ENCODE measurements at regions not wholly inside any gene's neighbourhood (a gene's known extent, or its start where the extent isn't known, plus 50 kb on each side); places are given as distances from the start of the nearest gene placed in this dataset.
"Not testable (repeated sequence)": the region's sequence is repeated elsewhere in the genome, so short reads cannot be mapped to it uniquely, and the experiment has no call there.

DNA sequence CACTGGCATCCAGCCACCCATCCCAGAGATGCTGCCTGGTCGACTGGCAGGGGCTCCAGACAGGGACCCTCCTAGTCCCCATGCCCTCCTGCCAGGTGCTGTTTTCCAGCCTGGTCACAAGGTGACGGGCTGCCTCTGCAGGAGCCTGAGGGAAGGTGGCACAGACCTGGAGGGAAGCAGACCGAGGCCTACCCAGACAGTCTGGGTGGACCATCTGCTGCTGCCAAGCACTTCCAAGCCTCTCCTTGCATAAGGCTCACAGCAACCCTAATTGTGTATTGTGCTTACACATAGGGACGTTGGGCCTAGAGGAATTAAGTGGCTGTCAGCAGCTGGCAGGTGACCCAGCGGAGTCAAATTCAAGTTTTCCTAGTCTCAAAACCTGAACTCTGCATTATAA, 90.1 kb upstream of the KCNJ18 start:
- Histone ChIP-seq H2BK5ac (ENCODE audit: insufficient read length, low read length) (no peak overlapping the region), H2AFZ (ENCODE audit: low read length) (no peak overlapping the region), H4K20me1 (ENCODE audit: control insufficient read depth, insufficient read depth, insufficient read length) (no peaks in the 10 kb centered on the region), H3K4me1 (ENCODE audit: insufficient read depth, low read length) (no peaks in the 10 kb centered on the region), H3K4ac (ENCODE audit: low read depth, low read length) (no peak overlapping the region), H2BK20ac (ENCODE audit: low read depth, low read length, poor library complexity, severe bottlenecking) (no peak overlapping the region), H3K27me3 (ENCODE audit: insufficient read depth, low read length) (no peaks in the 10 kb centered on the region), H2BK15ac (ENCODE audit: low read depth, low read length) (no peak overlapping the region), H3K9ac (ENCODE audit: extremely low read depth, insufficient read length, low read length) (no peak overlapping the region), H3T11ph (ENCODE audit: low read length) (no peak overlapping the region), H3K23me2 (ENCODE audit: insufficient read length, low read depth, low read length, poor library complexity, severe bottlenecking) (no peaks in the 10 kb centered on the region), H3K56ac (ENCODE audit: insufficient read length, low read depth, low read length) (no peak overlapping the region), H2AK5ac (ENCODE audit: insufficient read length, low read length) (no peak overlapping the region), H3K79me1 (ENCODE audit: insufficient read depth, low read depth, low read length, poor library complexity, severe bottlenecking) (no peaks in the 10 kb centered on the region), H3K23ac (ENCODE audit: insufficient read length, low read depth, low read length) (no peak overlapping the region), H3K79me2 (ENCODE audit: insufficient read depth, low read length) (no peaks in the 10 kb centered on the region), H3K18ac (ENCODE audit: insufficient read length, low read depth, low read length) (no peak overlapping the region), H3K9me3 (ENCODE audit: control insufficient read depth, low read depth, low read length) (peaks cover 54% of the 10 kb centered on the region), H3K27ac (ENCODE audit: insufficient read length, low read depth, low read length) (no peak overlapping the region), H4K8ac (replicated peaks; ENCODE audit: insufficient read length, low read depth, low read length) (no peak overlapping the region), H2BK120ac (ENCODE audit: low read depth, low read length, poor library complexity, severe bottlenecking) (no peak overlapping the region), H4K91ac (ENCODE audit: insufficient read length, low read depth, low read length) (no peak overlapping the region), H2BK12ac (ENCODE audit: insufficient read length, low read depth, low read length) (no peak overlapping the region), H3K4me2 (ENCODE audit: insufficient read depth, insufficient read length, low read length) (no peak overlapping the region), H3K14ac (ENCODE audit: insufficient read depth, low read length) (no peak overlapping the region), H4K5ac (ENCODE audit: insufficient read length, low read depth, low read length) (no peak overlapping the region)
- Mint-ChIP-seq H3K27me3 (ENCODE audit: low read depth) (peaks cover 5% of the 10 kb centered on the region), H3K4me1 (no peaks in the 10 kb centered on the region), H3K27ac (no peak overlapping the region), H3K4me3 (no peak overlapping the region), H3K9me3 (peaks cover 71 to 73% of the 10 kb centered on the region in 2 experiments), H3K36me3 (ENCODE audit: insufficient read depth in 1 of 3, low read depth in 3 of 3) (peaks cover 7 to 24% (median 13%) of the 10 kb centered on the region in 3 experiments; a peak in 6 of 7 replicates)
- TF ChIP-seq, protein P1, sequence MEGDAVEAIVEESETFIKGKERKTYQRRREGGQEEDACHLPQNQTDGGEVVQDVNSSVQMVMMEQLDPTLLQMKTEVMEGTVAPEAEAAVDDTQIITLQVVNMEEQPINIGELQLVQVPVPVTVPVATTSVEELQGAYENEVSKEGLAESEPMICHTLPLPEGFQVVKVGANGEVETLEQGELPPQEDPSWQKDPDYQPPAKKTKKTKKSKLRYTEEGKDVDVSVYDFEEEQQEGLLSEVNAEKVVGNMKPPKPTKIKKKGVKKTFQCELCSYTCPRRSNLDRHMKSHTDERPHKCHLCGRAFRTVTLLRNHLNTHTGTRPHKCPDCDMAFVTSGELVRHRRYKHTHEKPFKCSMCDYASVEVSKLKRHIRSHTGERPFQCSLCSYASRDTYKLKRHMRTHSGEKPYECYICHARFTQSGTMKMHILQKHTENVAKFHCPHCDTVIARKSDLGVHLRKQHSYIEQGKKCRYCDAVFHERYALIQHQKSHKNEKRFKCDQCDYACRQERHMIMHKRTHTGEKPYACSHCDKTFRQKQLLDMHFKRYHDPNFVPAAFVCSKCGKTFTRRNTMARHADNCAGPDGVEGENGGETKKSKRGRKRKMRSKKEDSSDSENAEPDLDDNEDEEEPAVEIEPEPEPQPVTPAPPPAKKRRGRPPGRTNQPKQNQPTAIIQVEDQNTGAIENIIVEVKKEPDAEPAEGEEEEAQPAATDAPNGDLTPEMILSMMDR (conservative IDR thresholded peaks at IDR 0.05), result no peak
- WGBS (ENCODE audit: extremely low coverage, insufficient read length, low lambda C conversion rate), result no CpG with 5 or more reads among the region's 5 CpGs
- DNase-seq, result no peak

DNA sequence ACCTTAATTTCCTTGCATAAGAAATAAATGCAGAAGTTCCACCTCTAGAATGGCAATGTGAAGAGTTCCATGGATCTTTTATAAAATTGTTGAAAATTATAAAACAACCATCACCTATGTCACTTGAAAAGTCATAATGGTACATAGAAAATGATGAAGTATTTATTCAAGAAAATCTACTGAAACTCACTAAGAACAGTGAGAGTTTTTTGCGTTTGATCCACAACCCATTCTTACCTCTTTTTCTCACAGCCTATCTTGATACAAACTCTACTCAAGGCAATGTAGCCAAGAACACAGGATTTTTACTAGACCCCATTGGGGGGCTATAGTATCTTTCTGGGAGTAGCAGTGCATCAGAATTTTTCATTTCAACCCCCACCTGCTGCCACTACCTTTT, 89.0 kb upstream of the KCNJ18 start:
- not testable (repeated sequence) for H3K79me1 ChIP-seq (ENCODE audit: insufficient read depth, low read depth, low read length, poor library complexity, severe bottlenecking); H2BK20ac ChIP-seq (ENCODE audit: low read depth, low read length, poor library complexity, severe bottlenecking); H2AK5ac ChIP-seq (ENCODE audit: insufficient read length, low read length); H3K23me2 ChIP-seq (ENCODE audit: insufficient read length, low read depth, low read length, poor library complexity, severe bottlenecking); H2BK120ac ChIP-seq (ENCODE audit: low read depth, low read length, poor library complexity, severe bottlenecking); H2AFZ ChIP-seq (ENCODE audit: low read length); H3K27me3 ChIP-seq (ENCODE audit: insufficient read depth, low read length); H3K23ac ChIP-seq (ENCODE audit: insufficient read length, low read depth, low read length); H4K5ac ChIP-seq (ENCODE audit: insufficient read length, low read depth, low read length); H3K56ac ChIP-seq (ENCODE audit: insufficient read length, low read depth, low read length); H3K9ac ChIP-seq (ENCODE audit: extremely low read depth, insufficient read length, low read length); H3K27me3 Mint-ChIP-seq (ENCODE audit: low read depth); H2BK12ac ChIP-seq (ENCODE audit: insufficient read length, low read depth, low read length); H3T11ph ChIP-seq (ENCODE audit: low read length); H3K14ac ChIP-seq (ENCODE audit: insufficient read depth, low read length); DNase-seq; H2BK5ac ChIP-seq (ENCODE audit: insufficient read length, low read length); H4K8ac ChIP-seq (replicated peaks; ENCODE audit: insufficient read length, low read depth, low read length); H3K4me2 ChIP-seq (ENCODE audit: insufficient read depth, insufficient read length, low read length); H4K91ac ChIP-seq (ENCODE audit: insufficient read length, low read depth, low read length); H3K4me3 Mint-ChIP-seq; H3K79me2 ChIP-seq (ENCODE audit: insufficient read depth, low read length); H3K4me1 Mint-ChIP-seq; H3K18ac ChIP-seq (ENCODE audit: insufficient read length, low read depth, low read length); H4K20me1 ChIP-seq (ENCODE audit: control insufficient read depth, insufficient read depth, insufficient read length); H3K27ac Mint-ChIP-seq; H3K27ac ChIP-seq (ENCODE audit: insufficient read length, low read depth, low read length); H2BK15ac ChIP-seq (ENCODE audit: low read depth, low read length); H3K4ac ChIP-seq (ENCODE audit: low read depth, low read length); H3K4me1 ChIP-seq (ENCODE audit: insufficient read depth, low read length)
- peaks cover 7 to 17% (median 10%) of the 10 kb centered on the region in 3 experiments; a peak in 6 of 7 replicates for H3K36me3 Mint-ChIP-seq (ENCODE audit: insufficient read depth in 1 of 3, low read depth in 3 of 3)
- WGBS (ENCODE audit: extremely low coverage, insufficient read length, low lambda C conversion rate), result no CpG with 5 or more reads among the region's 1 CpG
- H3K9me3 Mint-ChIP-seq, result peaks cover 62 to 64% of the 10 kb centered on the region in 2 experiments
- peaks cover 44% of the 10 kb centered on the region for H3K9me3 ChIP-seq (ENCODE audit: control insufficient read depth, low read depth, low read length)

Data from H9 (cell line).